ENCODE measurements at regions not wholly inside any gene's neighbourhood (a gene's known extent, or its start where the extent isn't known, plus 50 kb on each side); places are given as distances from the start of the nearest gene placed in this dataset.
"Not testable (repeated sequence)": the region's sequence is repeated elsewhere in the genome, so short reads cannot be mapped to it uniquely, and the experiment has no call there.

DNA sequence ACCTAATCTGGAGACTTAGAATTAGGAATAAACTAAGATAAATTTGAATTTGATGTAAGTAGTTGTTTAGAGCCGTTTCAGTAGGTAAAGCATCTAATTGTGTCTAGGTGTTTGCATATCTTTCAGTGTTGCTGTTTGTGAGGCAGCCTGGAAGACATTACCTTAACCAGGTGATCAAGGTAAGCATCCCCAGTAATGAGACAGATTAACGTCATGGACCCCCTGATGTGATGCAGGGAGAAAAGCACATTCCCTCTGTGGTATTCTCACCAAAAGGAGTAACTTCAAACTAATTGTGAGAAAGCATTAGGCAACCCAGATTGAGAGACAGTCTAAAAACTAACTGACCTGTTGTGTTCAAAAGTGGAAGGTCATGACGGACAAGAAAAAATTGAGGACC is 251.6 kb downstream of the NUAK1 start:
- no peak for DNase-seq (ENCODE audit: low read depth)
- H3K4me3 ChIP-seq (ENCODE audit: low read depth, low read length) = no peak overlapping the region
- no peak for TF ChIP-seq CTCF (conservative IDR thresholded peaks at IDR 0.05; ENCODE audit: low read depth, low read length)

DNA sequence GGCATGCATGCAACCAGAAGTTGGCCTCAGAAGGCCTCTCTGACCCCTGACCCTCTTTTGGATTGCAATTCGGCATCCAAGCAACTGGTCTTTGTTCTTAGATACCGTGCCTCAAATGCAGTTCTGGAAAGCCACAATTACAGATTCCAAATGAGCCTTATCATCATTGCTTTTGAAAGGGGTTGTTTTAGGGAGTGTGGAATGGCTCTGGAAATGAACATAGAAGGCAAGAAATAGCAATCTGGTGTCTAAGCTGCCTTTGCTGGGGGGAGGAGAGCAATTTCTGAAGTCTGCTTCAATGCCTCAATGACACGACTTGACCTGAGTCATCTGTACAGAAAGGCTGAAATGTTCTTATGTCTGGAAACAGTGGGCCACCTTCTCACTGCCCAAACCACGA is 250.1 kb downstream of the NUAK1 start:
- no peak for DNase-seq (ENCODE audit: low read depth)
- TF ChIP-seq CTCF (conservative IDR thresholded peaks at IDR 0.05; ENCODE audit: low read depth, low read length) = no peak
- no peak overlapping the region for H3K4me3 ChIP-seq (ENCODE audit: low read depth, low read length)

- TF ChIP-seq CTCF (conservative IDR thresholded peaks at IDR 0.05; ENCODE audit: low read depth, low read length) = no peak
- no peak for DNase-seq (ENCODE audit: low read depth)
- H3K4me3 ChIP-seq (ENCODE audit: low read depth, low read length) = no peak overlapping the region
Measured at GRCh38 chr12:105892362-105892910, 246.3 kb downstream of the NUAK1 start.

DNA sequence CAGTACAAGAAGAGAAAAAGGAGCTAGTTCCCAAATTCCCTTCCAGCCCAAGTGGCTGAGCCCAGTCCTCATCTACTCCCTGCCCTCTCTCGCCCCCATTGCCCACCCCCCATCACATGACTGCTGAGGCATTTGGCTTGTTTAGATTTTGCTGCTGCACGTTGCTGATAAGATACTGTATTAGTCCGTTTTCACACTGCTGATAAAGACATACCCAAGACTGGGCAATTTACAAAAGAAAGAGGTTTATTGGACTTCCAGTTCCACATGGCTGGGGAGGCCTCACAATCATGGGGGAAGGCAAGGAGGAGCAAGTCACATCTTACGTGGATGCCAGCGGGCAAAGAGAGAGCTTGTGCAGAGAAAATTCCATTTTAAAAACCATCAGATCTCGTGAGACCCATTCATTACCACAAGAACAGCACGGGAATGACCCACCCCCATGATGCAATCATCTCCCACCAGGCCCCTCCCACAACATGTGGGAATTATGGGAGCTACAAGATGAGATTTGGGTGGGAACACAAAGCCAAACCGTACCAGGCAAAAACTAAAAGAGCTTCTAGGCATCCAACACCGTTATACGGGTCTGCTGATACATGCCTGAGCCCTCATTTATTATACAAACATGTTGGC is 243.4 kb downstream of the NUAK1 start:
- DNase-seq (ENCODE audit: low read depth); H3K4me3 ChIP-seq (ENCODE audit: low read depth, low read length): not testable (repeated sequence)

- DNase-seq (ENCODE audit: low read depth) = no peak
- TF ChIP-seq CTCF (conservative IDR thresholded peaks at IDR 0.05; ENCODE audit: low read depth, low read length) = no peak
- H3K4me3 ChIP-seq (ENCODE audit: low read depth, low read length) = no peak overlapping the region
Measured at GRCh38 chr12:105897311-105897725, 241.4 kb downstream of the NUAK1 start.

DNA sequence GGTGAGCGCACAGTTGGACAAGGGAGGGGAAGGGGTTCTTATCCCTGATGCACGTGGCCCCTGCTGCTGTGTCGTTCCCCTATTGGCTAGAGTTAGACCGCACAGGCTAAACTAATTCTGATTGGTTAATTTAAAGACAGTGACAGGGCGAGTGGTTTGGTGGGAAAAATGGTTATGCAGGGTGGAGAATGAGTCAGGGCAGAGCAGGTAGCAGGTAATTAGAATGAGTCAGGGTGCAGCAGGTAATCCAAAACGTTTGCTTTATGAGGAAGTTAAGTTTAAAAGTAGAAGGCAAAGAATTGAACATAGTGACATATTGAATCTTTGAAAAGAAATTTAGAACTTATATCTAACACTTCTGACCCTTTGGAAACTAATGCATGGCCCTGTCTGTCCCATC is 240.5 kb downstream of the NUAK1 start:
- DNase-seq (ENCODE audit: low read depth); H3K4me3 ChIP-seq (ENCODE audit: low read depth, low read length): not testable (repeated sequence)

GRCh38 chr12:105899589-105899988 is 239.2 kb downstream of the NUAK1 start:
- TF ChIP-seq CTCF (conservative IDR thresholded peaks at IDR 0.05; ENCODE audit: low read depth, low read length) = no peak
- no peak for DNase-seq (ENCODE audit: low read depth)
- H3K4me3 ChIP-seq (ENCODE audit: low read depth, low read length) = no peak overlapping the region

DNA sequence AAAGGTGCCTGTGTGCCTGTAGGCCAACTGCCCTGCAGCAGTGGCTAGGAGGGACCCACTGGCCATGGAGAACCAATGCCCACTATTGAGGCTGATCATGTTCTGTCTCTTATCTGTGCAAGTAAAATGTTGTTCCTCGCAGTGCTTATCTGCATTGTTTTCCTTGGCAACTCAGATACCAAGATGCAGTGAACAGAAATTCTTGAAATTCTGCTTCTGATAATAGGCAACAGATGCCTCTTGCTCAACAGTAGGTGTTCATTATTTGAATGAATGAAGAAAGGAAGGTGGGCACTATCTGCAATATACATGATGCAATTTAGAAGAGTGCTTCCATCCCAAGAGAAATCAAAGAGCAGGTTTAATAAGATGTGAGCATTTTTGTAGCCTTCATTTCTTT is 232.2 kb downstream of the NUAK1 start:
- TF ChIP-seq CTCF (conservative IDR thresholded peaks at IDR 0.05; ENCODE audit: low read depth, low read length) = no peak
- DNase-seq (ENCODE audit: low read depth) = no peak
- H3K4me3 ChIP-seq (ENCODE audit: low read depth, low read length) = no peak overlapping the region
